ENCODE measurements at regions not wholly inside any gene's neighbourhood (a gene's known extent, or its start where the extent isn't known, plus 50 kb on each side); places are given as distances from the start of the nearest gene placed in this dataset.

- no peak for TF ChIP-seq RFX5 (IDR thresholded peaks at IDR 0.05; ENCODE audit: low read depth, low read length)
- TF ChIP-seq ATF2 (IDR thresholded peaks at IDR 0.05; ENCODE audit: low read length), result no peak
- TF ChIP-seq RELA (IDR thresholded peaks at IDR 0.05; ENCODE audit: borderline replicate concordance, partially characterized antibody), result no peak
- no peak for TF ChIP-seq CTCF (IDR thresholded peaks at IDR 0.05 in 2 of 3, conservative IDR thresholded peaks at IDR 0.05 in 1 of 3; ENCODE audit: control insufficient read depth in 2 of 3, extremely low read depth in 1 of 3, insufficient read depth in 1 of 3, low read depth in 3 of 3, low read length in 3 of 3)
- no peak for TF ChIP-seq EZH2 (IDR thresholded peaks at IDR 0.05; ENCODE audit: borderline replicate concordance, control insufficient read depth, low read depth, low read length)
- no peak for TF ChIP-seq BHLHE40 (IDR thresholded peaks at IDR 0.05; ENCODE audit: borderline replicate concordance in 1 of 2, low read depth in 2 of 2, low read length in 1 of 2)
- no peak for TF ChIP-seq NBN (IDR thresholded peaks at IDR 0.05)
- no peak for TF ChIP-seq SREBF2 (IDR thresholded peaks at IDR 0.05; ENCODE audit: low read length)
Measured at GRCh38 chr4:126364311-126364911, 1049.7 kb downstream of the FAT4 start.
